HG02588 (cell line): ENCODE measurements at regions not wholly inside any gene's neighbourhood (a gene's known extent, or its start where the extent isn't known, plus 50 kb on each side); places are given as distances from the start of the nearest gene placed in this dataset.
"Not testable (repeated sequence)": the region's sequence is repeated elsewhere in the genome, so short reads cannot be mapped to it uniquely, and the experiment has no call there.

Experiments used
- ATAC-seq: cut with Tn5 transposase; IDR thresholded peaks from one replicate; pipeline ENCODE4 v1.9.1; 2021; ENCODE audit warnings: mild to moderate bottlenecking, moderate library complexity; ENCODE audit not compliant: unreplicated experiment

DNA sequence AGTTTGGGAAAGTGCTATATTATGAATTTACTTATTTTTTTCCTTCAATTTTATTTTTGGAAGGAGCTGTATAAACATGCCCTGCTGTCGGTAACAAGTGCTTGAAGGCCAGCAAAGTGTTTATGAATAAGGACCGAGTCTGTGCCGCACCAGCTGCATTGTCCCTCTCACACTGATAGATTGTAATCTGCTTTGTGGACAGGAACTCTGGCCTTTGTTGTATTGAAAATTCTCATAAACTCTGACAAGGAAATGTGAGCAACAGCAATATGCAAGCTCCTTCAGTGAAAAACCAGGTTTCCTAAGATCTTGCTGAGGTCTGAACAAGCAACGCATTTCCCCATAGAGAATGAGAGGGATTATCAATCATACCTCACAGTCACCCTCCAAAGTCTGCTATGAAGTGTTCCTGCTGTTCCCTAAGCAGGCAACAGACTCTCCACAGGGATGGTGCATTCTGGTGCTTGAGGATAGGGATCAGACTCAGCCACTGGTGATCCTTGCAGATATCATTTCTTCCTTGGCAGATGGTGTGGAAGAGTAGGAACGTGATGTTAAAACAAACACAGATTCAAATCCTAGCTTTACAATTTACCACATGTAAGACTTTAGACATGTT is 109.6 kb downstream of the KCNJ2 start:
- no peak for ATAC-seq

DNA sequence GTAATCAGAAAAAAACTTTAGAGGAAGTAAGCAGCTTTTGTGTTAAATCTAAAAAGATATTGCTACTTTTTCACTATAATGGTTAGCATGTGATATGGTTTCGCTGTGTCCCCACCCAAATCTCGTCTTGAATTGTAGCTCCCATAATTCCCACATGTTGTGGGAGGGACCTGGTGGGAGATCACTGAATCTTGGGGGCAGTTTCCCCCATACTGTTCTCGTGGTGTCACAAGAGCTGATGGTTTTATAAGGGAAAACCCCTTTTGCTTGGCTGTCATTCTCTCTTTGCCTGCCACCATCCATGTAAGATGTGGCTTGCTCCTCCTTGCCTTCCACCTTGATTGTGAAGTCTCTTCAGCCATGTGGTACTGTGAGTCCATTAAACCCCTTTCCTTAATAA is 117.1 kb downstream of the KCNJ2 start:
- ATAC-seq: no peak

DNA sequence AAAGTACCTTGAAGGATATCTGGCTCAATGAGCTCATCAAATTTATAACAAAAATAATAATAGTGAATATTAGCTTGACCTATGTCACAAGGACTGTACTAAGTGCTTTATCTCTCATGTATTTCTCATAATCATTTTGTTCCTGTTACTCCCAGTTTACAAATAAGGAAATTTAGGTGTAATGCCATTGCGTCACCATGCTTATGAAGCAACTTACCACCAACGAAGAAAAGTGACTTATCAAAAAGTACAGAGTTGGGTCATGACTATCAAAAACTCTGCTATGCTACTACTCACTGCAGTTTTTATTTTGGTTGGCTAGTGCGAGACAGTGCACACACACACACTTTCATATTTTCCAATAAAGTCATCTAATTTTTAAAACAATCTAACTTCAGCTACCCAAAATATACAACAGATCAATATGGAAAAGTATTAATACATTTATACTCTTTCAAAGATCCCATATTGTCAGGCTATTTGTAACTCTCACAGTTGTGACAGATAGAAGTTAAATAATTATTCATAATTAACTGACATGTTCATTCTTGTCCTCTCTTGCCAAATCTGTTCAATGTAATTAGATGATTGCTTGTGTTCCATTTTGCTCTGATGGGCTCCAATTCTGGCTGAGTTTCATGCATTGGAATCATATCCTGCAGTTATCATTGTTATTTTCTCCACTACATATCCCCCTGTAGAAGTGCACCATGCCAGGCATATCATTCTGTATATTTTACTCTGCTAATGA is 119.4 kb downstream of the KCNJ2 start:
- no peak for ATAC-seq

DNA sequence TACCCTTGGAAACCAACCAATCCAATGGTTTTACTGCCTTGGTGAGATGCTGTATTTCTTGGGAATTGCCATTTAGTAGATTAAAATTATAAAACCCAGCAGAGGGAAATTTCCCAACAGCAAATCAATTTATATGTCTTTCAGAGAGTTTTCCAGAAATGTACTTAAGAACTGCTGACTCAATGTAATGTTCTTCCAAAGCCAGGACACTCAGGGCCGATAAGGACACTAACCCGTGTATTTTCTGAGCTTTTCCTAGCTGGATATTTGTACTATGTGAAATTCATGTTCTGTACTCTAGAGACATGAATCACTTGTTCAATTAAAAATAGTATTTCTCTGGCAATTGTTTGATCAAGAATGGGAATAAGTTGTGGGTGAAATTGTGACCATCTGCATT is 121.4 kb downstream of the KCNJ2 start:
- no peak for ATAC-seq

DNA sequence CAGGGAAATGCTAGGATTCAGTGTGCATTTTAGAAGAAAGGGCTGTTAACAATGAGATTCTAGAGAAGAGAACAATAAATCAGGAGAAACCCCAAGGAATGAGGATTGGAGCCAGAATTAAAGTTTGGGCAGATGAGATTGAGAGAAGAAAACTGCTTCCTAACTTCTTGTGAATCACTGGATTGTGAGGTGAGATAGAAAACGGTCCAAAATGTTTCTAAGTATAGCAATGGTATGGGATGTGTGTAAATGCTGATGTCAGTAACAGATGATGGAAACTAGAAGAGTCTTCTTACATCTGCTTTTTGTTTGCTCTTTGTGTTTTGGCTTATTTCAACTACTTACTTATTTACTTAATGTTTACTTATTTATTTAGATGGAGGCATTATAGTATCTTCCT is 123.0 kb downstream of the KCNJ2 start:
- ATAC-seq: no peak

DNA sequence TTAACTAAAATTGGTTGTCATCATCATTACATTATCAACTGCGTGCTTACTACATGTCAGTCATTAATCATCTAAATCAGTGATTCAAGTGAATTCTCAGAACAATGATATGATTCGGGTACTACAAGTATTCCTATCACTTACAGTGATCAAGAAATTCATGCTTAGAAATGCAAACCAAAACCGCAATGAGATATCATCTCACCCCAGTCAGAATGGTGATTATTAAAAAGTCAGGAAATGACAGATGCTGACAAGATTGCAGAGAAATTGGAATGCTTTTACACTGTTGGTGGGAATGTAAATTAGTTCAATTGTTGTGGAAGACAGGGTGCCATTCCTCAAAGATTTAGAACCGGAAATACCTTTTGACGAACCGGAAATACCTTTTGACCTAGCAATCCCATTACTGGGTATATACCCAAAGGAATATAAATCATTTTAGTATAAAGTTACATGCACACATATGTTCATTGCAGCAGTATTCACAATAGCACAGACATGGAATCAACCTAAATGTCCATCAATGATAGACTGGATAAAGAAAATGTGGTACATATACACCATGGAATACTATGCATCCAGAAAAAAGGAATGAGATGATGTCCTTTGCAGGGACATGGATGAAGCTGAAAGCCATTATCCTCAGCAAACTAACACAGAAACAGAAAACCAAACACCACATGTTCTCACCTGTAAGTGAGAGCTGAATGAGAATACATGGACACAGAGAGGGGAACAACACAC is 124.4 kb downstream of the KCNJ2 start:
- ATAC-seq: not testable (repeated sequence)

DNA sequence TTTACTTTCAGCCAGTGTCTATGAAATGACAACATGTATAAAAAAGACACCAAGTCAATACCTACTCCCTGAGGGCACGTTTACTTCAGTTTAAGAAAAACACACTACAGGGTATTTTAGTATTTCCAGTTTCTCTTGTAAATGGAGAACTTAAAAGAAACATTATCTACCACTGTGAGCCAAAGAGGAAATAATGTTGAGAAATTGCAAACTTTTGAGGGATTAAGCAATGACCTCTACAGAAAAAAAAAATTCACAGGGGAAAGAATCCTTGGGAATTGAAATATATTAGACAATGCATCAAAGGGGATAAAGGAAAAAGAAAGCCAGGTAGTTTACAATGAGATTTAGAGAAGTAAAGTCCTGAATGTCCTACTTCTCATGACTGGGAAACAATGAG is 126.0 kb downstream of the KCNJ2 start:
- no peak for ATAC-seq

DNA sequence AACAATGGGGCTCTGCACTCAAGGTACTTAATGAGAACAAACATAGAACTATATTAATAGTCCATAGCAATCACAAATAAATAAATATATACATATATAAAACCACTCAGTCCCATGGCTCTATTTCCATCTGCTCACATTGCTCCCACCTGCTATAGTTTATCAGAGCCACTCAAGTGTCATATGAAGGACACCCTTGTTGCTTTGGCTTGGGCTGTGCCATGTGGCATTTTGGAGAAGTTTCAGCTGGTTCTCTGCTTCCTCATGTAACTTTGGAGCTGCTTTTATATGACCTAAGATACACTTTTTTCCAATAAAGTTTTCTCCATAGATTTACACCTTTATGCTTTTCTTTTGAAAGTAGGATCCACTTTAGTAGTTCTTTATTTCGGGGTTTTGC is 126.4 kb downstream of the KCNJ2 start:
- ATAC-seq: no peak

DNA sequence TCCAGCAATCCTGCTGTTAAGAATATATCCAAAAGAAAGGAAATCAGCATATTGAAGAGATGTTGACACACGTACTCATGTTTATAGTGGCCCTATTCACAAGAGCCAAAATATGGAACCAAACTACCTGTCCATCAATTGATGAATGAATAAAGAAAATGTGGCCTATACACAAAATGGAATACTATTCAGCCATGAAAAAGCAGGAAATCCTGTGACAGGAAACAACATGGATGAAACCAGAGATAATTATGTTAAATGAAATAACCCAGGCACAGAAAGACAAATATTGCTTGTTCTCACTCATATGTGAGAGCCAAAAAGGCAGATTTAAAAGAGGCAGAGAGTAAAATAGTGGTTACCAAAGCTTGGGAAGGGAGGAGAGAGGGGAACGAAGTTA is 127.1 kb downstream of the KCNJ2 start:
- no peak for ATAC-seq

DNA sequence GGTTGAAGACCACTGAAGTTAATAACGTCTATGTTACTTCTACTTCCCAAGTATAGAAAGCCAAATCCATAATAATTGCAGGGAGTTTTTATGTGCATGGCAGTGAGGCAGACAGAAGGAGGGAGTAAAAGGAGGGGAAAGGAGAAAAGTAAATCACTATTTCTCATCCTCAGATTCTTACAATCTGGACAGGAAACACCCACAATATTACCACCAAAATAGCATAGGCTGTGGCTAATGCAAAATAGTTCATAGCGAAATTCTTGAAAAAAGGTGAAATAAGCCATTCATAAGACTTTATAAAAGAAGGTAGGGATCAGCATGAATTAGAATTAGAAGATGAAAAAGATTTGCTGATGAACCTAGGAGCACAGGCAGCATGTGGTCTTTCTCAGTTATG is 128.1 kb downstream of the KCNJ2 start:
- no peak for ATAC-seq

DNA sequence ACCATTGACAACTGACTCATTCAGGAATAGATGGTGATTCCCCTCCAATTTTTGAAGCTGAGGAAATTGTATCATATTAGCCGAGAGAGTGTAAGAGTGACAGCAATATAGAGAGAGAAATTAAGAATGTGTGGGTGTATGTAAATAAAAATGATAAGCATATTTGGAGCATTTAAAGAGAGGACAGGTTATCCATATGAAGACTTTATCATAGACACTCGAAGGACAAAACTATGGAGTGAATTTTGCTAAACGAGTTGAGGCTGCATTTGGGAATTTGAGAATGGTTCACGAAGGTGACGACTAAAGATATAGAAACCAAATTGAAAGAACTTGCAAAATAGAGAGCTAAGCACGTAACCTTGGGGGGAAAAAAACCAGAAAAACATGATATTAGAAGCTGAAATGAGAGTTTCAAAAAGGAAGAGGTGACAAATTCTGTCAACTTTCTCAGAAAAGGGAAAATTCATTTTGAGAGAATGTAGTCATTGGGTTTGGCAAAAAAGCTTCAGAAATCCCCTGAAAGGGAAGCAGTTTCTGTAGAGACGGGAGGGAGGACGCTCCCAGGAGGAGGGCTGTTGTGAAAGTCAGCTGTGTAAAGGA is 129.7 kb downstream of the KCNJ2 start:
- ATAC-seq: peak; percentile 44

DNA sequence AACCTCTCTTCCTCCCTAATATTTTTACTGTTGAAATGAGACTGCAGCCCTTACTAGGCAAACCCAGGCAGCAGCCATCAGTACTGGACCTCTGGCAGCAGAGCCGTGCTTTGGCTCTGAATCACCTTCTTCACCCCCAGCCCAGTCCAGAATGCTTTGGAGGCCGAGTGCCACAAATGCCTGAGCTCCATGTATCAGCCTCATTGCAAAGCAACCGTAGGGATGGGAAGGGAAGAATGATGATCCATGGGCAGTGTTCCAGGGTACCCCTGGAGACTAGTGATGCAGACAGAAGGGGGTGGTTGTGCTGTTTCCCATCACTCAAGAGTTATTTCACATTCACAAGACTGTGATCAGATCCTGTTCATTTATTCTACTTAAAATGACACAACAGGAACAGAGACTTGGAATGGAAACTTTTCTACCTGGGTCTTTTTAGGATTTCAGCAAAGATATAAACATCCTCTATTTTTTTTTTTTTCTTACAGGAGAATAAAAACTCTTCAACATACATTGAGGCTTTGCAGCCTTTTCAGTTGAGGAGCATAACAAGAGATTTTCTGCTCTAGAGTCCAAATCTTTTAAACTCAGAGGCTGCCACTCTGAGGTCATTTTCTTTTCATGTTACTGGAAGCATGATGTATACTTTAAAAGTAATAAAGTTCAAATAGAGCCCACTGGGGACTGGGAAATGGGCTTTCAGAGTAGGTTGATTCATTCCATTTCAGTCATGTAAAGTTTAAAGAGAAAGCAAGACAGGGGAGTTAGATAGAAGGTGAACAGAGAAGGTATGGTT is 138.3 kb downstream of the KCNJ2 start:
- ATAC-seq: no peak

DNA sequence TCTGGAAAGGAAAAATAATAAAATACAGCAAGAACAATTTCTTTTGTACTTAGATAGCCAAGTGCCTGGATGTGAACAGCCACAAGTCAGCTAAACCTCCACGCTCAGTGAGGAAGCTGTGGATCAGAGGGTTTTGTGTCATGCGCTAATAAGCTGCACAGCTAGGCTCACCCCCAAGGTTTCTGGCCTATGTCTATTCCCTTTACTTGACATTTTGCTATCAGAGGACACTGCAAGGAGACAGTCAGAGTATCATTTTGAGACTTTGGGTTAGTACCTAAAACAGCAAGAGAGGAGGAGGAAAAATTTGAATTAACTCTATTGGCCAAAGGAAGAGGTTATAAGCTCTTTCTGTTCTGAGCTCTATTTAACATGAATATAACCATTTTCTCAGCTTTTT is 139.3 kb downstream of the KCNJ2 start:
- no peak for ATAC-seq

DNA sequence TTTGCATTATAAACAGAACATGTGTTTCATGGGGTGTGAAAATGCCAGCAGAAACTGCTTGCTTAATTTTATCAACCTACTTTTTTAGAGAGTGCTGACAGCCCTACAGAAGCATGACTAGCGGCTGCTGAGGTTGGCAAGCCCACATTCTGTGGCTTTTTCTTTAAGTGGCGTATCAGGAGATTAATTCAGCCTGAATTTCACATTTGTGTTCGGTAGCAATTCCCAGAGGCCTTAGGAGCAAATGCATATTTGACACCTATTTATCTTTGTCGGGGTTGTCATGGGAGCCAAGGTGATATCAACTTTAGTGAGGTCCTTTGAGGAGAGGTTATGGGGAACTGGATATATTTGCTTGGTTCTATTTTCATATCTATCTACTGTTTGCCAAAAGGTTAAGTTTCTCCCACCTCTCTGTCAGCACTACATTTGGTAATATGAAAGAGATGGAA is 140.9 kb downstream of the KCNJ2 start:
- ATAC-seq: no peak

DNA sequence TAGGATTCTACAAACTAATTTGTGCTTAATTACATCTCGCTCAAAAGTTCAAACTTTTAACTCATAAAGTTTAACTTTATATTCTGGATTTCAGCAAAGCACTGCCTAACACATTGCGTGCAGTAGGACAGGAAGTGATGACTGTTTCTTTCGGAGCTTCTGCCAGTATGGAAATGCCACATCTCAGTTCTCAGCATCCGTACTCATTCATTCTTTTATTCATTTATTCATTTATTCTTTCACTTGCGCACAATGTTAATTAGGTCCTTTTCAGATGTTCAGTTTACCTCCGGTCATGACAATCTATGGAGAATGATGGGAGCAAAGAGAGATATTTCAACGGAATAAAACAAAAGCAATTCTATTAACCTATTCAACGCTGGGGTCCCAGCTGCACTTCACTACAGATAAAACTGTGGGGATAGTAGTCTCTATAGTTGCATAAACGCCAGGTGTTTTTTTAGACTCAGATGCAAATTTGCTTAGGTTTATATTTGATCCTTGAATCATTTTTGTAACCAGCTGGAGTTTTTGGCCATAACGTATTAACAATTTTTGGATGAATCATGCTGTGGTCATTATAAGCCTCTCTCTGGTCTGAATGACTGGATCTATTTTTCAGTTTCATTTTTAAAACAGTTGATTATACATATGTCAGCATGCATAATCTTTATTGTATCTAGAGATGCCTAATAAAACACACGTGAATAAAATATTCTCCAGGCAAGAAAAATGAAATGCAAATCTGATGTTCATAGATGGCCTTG is 143.9 kb downstream of the KCNJ2 start:
- no peak for ATAC-seq

DNA sequence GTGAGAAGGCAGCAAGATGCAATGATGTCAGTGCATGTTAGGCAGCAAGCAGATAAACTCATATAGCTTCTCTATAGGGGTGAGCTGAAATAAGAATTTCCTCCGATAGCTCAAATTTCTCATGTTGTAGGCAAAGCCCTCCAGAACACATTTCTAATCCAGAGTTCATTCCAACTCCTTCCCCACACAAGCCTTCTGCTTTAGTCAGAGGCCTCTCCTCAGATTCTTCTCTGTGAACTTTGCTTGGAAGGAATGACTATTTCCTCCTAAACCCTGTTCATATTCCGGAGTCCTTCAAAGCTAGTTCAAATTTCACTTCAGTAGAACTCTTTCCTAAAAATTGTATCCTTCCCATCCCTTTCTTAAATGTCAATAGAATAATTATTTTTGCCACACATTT is 144.8 kb downstream of the KCNJ2 start:
- ATAC-seq: no peak

DNA sequence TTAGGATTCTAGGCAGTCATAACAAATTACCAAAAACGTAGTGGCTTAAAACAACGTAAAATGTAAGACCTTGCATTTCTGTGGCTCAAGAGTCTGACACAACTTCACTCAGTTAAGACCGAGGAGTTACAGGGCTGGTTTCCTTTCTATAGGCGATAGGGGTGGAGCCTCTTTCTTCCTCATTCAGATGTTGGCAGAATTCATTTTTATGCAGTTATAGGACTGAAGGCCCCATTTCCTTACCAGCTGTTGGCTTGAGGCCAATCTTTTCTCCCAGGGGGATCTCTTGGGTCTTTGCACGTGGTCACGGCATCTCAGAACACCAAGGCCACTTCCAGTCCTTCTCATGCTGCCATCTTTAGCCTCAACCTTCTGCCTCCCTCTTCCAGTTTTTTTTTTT is 145.2 kb downstream of the KCNJ2 start:
- no peak for ATAC-seq

DNA sequence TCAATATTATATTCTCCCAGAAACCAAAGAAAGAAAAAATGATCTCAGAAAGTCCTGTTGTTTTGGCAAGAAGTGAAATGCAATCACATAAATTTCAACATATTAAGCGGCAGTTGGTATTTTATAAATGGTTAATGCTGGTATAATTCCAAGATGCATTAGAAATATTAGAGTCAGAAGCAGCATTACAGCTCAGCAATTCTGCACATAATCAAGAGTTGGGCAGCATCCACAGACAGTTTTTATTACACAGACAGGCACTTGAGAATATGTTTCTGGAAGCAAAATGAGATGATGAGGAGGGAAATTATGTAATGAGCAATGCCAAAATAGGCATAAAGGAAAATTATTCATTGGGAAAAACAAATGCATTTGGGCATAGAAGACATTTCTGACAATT is 148.1 kb downstream of the KCNJ2 start:
- no peak for ATAC-seq

DNA sequence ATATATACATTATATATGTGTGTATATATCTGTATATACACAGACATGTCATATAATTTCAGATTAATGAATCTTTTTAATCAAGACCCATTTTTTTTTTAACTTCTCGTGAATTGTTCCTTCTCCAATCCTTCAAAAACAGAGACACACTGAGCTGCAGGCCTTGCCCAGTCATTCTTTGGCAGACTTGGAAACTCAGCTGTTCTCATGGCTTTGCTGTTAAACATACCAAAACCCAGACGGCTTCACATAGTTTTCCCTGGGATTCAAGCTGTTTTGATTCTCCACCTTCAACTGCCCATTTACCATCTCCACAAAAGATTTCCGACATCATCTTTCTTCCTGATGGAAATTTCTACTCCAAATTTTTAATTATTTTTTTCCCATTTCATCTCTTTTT is 148.7 kb downstream of the KCNJ2 start:
- ATAC-seq: no peak

DNA sequence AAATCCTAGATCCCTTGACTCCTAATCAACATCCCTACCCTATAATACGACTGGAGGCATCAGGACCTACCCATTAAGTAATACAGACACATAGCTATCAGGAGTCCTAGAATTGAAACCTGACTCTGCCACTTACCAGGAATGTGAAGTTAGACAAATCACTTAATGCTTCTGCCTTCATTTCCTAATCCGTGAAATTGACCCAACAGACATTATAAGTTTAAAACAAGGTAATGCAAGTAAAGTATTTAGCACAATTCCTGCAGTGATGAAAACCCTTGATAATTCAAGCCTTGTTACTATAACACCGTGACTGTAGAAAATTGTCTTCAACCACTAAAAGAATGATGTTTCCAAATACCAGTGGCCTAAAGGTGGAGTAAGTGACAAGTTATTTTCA is 150.2 kb downstream of the KCNJ2 start:
- no peak for ATAC-seq
